A673 (cell line): ENCODE measurements at regions not wholly inside any gene's neighbourhood (a gene's known extent, or its start where the extent isn't known, plus 50 kb on each side); places are given as distances from the start of the nearest gene placed in this dataset.
"Not testable (repeated sequence)": the region's sequence is repeated elsewhere in the genome, so short reads cannot be mapped to it uniquely, and the experiment has no call there.

Source experiments
- EZH2 ChIP-seq: fragments of 200-600 bp; sonication (generic); IDR thresholded peaks from 2 replicates; pipeline ENCODE4 v1.6.1; 2017; ENCODE audit warnings: borderline replicate concordance, low read depth, mild to moderate bottlenecking, mixed read lengths, antibody characterized with exemption, low read length; ENCODE audit not compliant: poor library complexity, severe bottlenecking
- TF ChIP-seq, protein P1 (sequence below): fragments of 300-800, 200-600 bp; sonication (generic); conservative IDR thresholded peaks from 2 replicates; pipeline ENCODE4 v1.5.1; 2017; ENCODE audit warnings: low read depth, mild to moderate bottlenecking, antibody characterized with exemption, low read length, moderate library complexity, mixed read lengths

DNA sequence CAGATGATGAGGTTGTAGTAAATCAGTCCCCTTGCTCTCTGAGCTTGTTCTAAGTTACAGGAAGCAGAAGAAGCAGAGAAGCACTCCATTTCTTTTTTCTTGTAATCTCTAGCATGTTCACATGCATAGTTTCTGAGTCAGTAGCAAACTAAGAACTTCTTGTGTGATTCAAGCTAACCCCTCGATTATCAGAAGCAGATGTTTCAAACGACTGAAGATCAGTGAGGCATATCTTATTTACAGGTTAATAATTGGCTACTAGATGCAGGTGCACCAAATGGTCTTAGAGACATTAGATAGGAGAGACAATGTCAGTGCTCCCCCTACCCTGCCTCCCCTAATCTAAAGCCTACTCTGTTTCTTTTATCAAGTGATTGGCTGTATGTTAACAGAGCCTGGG, 64.2 kb downstream of the FOXD4L1 start:
- TF ChIP-seq, protein P1, sequence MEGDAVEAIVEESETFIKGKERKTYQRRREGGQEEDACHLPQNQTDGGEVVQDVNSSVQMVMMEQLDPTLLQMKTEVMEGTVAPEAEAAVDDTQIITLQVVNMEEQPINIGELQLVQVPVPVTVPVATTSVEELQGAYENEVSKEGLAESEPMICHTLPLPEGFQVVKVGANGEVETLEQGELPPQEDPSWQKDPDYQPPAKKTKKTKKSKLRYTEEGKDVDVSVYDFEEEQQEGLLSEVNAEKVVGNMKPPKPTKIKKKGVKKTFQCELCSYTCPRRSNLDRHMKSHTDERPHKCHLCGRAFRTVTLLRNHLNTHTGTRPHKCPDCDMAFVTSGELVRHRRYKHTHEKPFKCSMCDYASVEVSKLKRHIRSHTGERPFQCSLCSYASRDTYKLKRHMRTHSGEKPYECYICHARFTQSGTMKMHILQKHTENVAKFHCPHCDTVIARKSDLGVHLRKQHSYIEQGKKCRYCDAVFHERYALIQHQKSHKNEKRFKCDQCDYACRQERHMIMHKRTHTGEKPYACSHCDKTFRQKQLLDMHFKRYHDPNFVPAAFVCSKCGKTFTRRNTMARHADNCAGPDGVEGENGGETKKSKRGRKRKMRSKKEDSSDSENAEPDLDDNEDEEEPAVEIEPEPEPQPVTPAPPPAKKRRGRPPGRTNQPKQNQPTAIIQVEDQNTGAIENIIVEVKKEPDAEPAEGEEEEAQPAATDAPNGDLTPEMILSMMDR, result not testable (repeated sequence)
- TF ChIP-seq EZH2, result not testable (repeated sequence)
